ENCODE measurements at regions not wholly inside any gene's neighbourhood (a gene's known extent, or its start where the extent isn't known, plus 50 kb on each side); places are given as distances from the start of the nearest gene placed in this dataset.

DNA sequence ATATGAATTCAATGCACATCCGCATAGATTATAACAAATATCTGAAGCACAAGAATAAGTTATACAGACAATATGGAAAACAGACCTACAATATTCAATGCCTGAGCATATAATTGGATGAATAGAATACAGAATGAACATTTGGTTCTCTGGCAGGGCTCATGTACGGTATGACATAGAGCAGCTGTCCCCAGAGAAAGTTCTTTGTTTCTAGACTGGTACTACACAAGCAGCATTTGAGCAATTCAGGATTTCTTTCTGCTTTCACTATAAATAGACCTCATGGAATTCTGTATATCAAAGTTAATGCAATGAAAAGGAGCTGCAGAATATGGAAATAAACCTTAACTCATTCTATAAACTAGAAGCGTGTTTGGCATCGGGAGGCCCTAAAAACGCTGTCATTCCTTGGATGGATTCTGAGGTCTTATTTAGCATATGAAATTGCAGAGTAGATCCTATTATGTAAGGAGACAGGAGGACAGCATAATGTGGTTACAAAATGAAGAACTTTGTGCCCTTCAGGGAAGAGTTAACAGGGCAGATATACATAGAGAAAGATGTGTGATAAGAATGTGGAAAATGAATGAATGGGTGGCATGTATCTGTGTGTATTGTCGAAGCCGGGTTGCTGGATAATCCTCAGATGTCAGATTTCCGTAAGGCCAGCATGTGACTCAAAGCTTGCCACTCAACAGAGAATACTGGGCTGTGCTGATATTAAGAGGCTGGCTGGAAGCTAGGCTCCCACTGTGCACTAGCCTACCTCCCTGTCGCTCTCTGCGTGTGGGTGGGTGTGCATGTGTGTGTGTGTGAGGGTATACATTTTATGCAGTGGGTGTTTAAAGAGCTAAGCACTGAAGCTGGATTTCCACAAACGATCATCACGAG is 103.3 kb upstream of the SLC4A4 start:
- Histone ChIP-seq H3K9me3 (no peaks in the 10 kb centered on the region), H3K27me3 (no peaks in the 10 kb centered on the region), H3K4me3 (no peak overlapping the region), H3K36me3 (no peaks in the 10 kb centered on the region), H3K4me1 (no peaks in the 10 kb centered on the region), H3K27ac (no peak overlapping the region)
- no peak for TF ChIP-seq CTCF (IDR thresholded peaks at IDR 0.05)
- TF ChIP-seq POLR2A (IDR thresholded peaks at IDR 0.05) = no peak
- no peak for DNase-seq
- intact Hi-C loops (cut with DNase I; ENCODE audit: low total_unique reads) = no loop called here

GRCh38 chr4:71236226-71236625 is 102.6 kb upstream of the SLC4A4 start:
- Histone ChIP-seq H3K4me3 (no peak overlapping the region), H3K9me3 (no peaks in the 10 kb centered on the region), H3K27me3 (no peaks in the 10 kb centered on the region), H3K27ac (no peak overlapping the region), H3K36me3 (no peaks in the 10 kb centered on the region), H3K4me1 (no peaks in the 10 kb centered on the region)
- intact Hi-C loops (cut with DNase I; ENCODE audit: low total_unique reads) = no loop called here
- TF ChIP-seq POLR2A (IDR thresholded peaks at IDR 0.05) (no peak), CTCF (IDR thresholded peaks at IDR 0.05) (no peak)
- DNase-seq = no peak

DNA sequence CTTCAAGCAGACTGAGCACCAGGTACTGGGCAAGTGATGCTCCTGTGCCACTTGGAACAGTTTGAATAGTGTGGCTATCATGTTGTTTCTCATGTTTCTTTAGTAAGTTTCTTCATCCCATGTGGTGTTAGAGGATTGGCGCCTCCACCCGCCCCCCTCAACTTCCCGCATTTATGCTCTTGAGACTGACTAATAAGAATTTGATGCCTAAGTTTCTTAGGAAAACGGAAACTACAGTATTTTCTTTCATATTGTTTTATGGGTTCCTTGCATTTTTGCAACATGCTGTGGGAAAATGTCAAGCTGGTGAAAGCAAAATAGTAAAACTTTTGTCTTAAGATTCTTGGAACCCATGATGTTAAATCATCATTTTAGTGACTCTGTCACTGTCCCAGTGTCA is 101.2 kb upstream of the SLC4A4 start:
- TF ChIP-seq POLR2A (IDR thresholded peaks at IDR 0.05) = no peak
- no peak for TF ChIP-seq CTCF (IDR thresholded peaks at IDR 0.05)
- H3K4me3 ChIP-seq = no peak overlapping the region
- H3K9me3 ChIP-seq = no peaks in the 10 kb centered on the region
- DNase-seq = no peak
- no peak overlapping the region for H3K27ac ChIP-seq
- H3K27me3 ChIP-seq = no peaks in the 10 kb centered on the region
- intact Hi-C loops (cut with DNase I; ENCODE audit: low total_unique reads) = no loop called here
- no peaks in the 10 kb centered on the region for H3K36me3 ChIP-seq
- no peaks in the 10 kb centered on the region for H3K4me1 ChIP-seq

GRCh38 chr4:71239365-71239764 is 99.5 kb upstream of the SLC4A4 start:
- no peak for DNase-seq
- TF ChIP-seq CTCF (IDR thresholded peaks at IDR 0.05) (no peak), POLR2A (IDR thresholded peaks at IDR 0.05) (no peak)
- Histone ChIP-seq H3K27ac (no peak overlapping the region), H3K36me3 (no peaks in the 10 kb centered on the region), H3K4me3 (no peak overlapping the region), H3K27me3 (no peaks in the 10 kb centered on the region), H3K4me1 (no peaks in the 10 kb centered on the region), H3K9me3 (no peaks in the 10 kb centered on the region)
- intact Hi-C loops (cut with DNase I; ENCODE audit: low total_unique reads) = no loop called here

DNA sequence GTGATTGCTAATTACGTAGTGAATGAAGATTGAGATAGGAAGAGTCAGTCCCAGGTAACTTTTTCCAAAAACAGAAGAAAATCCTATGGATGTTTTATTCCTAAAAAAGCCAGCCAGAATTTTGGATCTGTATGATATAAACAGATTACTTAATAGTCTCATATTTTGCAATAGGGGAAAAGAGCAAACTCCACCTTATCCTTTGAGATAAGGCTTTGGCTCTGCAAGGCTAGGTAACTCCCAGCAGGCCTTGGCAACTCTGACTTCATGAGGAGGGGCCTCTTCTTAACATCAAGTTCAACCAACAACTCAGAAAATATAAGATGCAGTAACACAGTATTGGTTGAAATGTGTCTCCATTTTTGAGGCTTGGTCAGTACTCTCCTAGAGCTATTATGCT is 98.7 kb upstream of the SLC4A4 start:
- Histone ChIP-seq H3K27ac (no peak overlapping the region), H3K4me1 (no peaks in the 10 kb centered on the region), H3K9me3 (no peaks in the 10 kb centered on the region), H3K4me3 (no peak overlapping the region), H3K36me3 (no peaks in the 10 kb centered on the region), H3K27me3 (no peaks in the 10 kb centered on the region)
- TF ChIP-seq POLR2A (IDR thresholded peaks at IDR 0.05) = no peak
- no peak for TF ChIP-seq CTCF (IDR thresholded peaks at IDR 0.05)
- DNase-seq = no peak
- intact Hi-C loops (cut with DNase I; ENCODE audit: low total_unique reads) = no loop called here
